ENCODE measurements at regions not wholly inside any gene's neighbourhood (a gene's known extent, or its start where the extent isn't known, plus 50 kb on each side); places are given as distances from the start of the nearest gene placed in this dataset.

GRCh38 chr4:26023203-26023972 lies 109.4 kb downstream of the SMIM20 start:
- no peak overlapping the region for H3K4me2 ChIP-seq (ENCODE audit: insufficient read depth, low read length)
- TF ChIP-seq EZH2 (IDR thresholded peaks at IDR 0.05; ENCODE audit: borderline replicate concordance, low read depth, low read length, severe bottlenecking), result no peak
- TF ChIP-seq CTCF (IDR thresholded peaks at IDR 0.05; ENCODE audit: borderline replicate concordance, extremely low read depth, low read length, poor library complexity, severe bottlenecking), result no peak

GRCh38 chr4:26024079-26024478 lies 110.1 kb downstream of the SMIM20 start:
- Histone ChIP-seq H3K4me1 (ENCODE audit: insufficient read depth, low read length) (no peaks in the 10 kb centered on the region), H3K36me3 (ENCODE audit: insufficient read depth, low read length) (no peaks in the 10 kb centered on the region), H3K9me3 (ENCODE audit: insufficient read depth, low read length, severe bottlenecking) (no peaks in the 10 kb centered on the region), H3K27me3 (ENCODE audit: insufficient read depth, low read length, poor library complexity) (no peaks in the 10 kb centered on the region), H3K9ac (ENCODE audit: low read depth, low read length) (no peak overlapping the region), H3K4me2 (ENCODE audit: insufficient read depth, low read length) (no peak overlapping the region), H3K4me3 (ENCODE audit: low read depth in 1 of 2, low read length in 2 of 2) (no peak overlapping the region), H3K27ac (ENCODE audit: low read length) (no peak overlapping the region), H3K79me2 (ENCODE audit: insufficient read depth, low read length) (no peaks in the 10 kb centered on the region), H4K20me1 (ENCODE audit: insufficient read depth, low read length) (no peaks in the 10 kb centered on the region), H2AFZ (ENCODE audit: low read depth, low read length) (no peak overlapping the region)
- TF ChIP-seq CTCF (IDR thresholded peaks at IDR 0.05; ENCODE audit: borderline replicate concordance, extremely low read depth, low read length, poor library complexity, severe bottlenecking), result no peak
- no peak for TF ChIP-seq EZH2 (IDR thresholded peaks at IDR 0.05; ENCODE audit: borderline replicate concordance, low read depth, low read length, severe bottlenecking)
- DNase-seq, result no peak
- no peak for ATAC-seq (ENCODE audit: insufficient read depth, low read depth)

More at GRCh38 chr4:26023203-26023972, 109.4 kb downstream of the SMIM20 start:
- no peak overlapping the region for H3K4me3 ChIP-seq (ENCODE audit: low read depth in 1 of 2, low read length in 2 of 2)
- H3K36me3 ChIP-seq (ENCODE audit: insufficient read depth, low read length), result no peaks in the 10 kb centered on the region
- no peak for ATAC-seq (ENCODE audit: insufficient read depth, low read depth)
- no peaks in the 10 kb centered on the region for H3K9me3 ChIP-seq (ENCODE audit: insufficient read depth, low read length, severe bottlenecking)
- no peaks in the 10 kb centered on the region for H3K4me1 ChIP-seq (ENCODE audit: insufficient read depth, low read length)
- no peak overlapping the region for H2AFZ ChIP-seq (ENCODE audit: low read depth, low read length)
- no peak overlapping the region for H3K9ac ChIP-seq (ENCODE audit: low read depth, low read length)
- H3K79me2 ChIP-seq (ENCODE audit: insufficient read depth, low read length), result no peaks in the 10 kb centered on the region
- H3K27ac ChIP-seq (ENCODE audit: low read length), result no peak overlapping the region
- no peaks in the 10 kb centered on the region for H3K27me3 ChIP-seq (ENCODE audit: insufficient read depth, low read length, poor library complexity)
- no peaks in the 10 kb centered on the region for H4K20me1 ChIP-seq (ENCODE audit: insufficient read depth, low read length)
- DNase-seq, result no peak

- no peak overlapping the region for H2AFZ ChIP-seq (ENCODE audit: low read depth, low read length)
- H3K9ac ChIP-seq (ENCODE audit: low read depth, low read length), result no peak overlapping the region
Measured at GRCh38 chr4:26028133-26028792, 114.2 kb downstream of the SMIM20 start.

More at GRCh38 chr4:26028133-26028792, 114.2 kb downstream of the SMIM20 start:
- H3K4me3 ChIP-seq (ENCODE audit: low read depth in 1 of 2, low read length in 2 of 2), result no peak overlapping the region
- TF ChIP-seq CTCF (IDR thresholded peaks at IDR 0.05; ENCODE audit: borderline replicate concordance, extremely low read depth, low read length, poor library complexity, severe bottlenecking) (no peak), EZH2 (IDR thresholded peaks at IDR 0.05; ENCODE audit: borderline replicate concordance, low read depth, low read length, severe bottlenecking) (no peak)
- H3K36me3 ChIP-seq (ENCODE audit: insufficient read depth, low read length), result no peaks in the 10 kb centered on the region
- no peaks in the 10 kb centered on the region for H3K27me3 ChIP-seq (ENCODE audit: insufficient read depth, low read length, poor library complexity)
- H3K4me2 ChIP-seq (ENCODE audit: insufficient read depth, low read length), result no peak overlapping the region
- no peaks in the 10 kb centered on the region for H3K79me2 ChIP-seq (ENCODE audit: insufficient read depth, low read length)
- no peak for DNase-seq
- no peak overlapping the region for H3K27ac ChIP-seq (ENCODE audit: low read length)
- no peaks in the 10 kb centered on the region for H3K4me1 ChIP-seq (ENCODE audit: insufficient read depth, low read length)
- no peaks in the 10 kb centered on the region for H3K9me3 ChIP-seq (ENCODE audit: insufficient read depth, low read length, severe bottlenecking)
- no peak for ATAC-seq (ENCODE audit: insufficient read depth, low read depth)
- no peaks in the 10 kb centered on the region for H4K20me1 ChIP-seq (ENCODE audit: insufficient read depth, low read length)
